GM12875 (cell line): ENCODE measurements at regions not wholly inside any gene's neighbourhood (a gene's known extent, or its start where the extent isn't known, plus 50 kb on each side); places are given as distances from the start of the nearest gene placed in this dataset.
"Not testable (repeated sequence)": the region's sequence is repeated elsewhere in the genome, so short reads cannot be mapped to it uniquely, and the experiment has no call there.

Source experiments
- H3K4me3 ChIP-seq: one replicate; pipeline ENCODE4 v1.5.1; 2011; ENCODE audit warnings: low read depth, low read length, control low read depth
- CTCF ChIP-seq: IDR thresholded peaks from 2 replicates; pipeline ENCODE4 v1.5.1; 2011; ENCODE audit warnings: low read depth, mild to moderate bottlenecking, control low read depth, inconsistent platforms, low read length, moderate library complexity, borderline replicate concordance; ENCODE audit not compliant: insufficient read depth

- no peak overlapping the region for H3K4me3 ChIP-seq
- no peak for TF ChIP-seq CTCF
These were observed 343.4 kb downstream of the SLITRK5 start for GRCh38 chr13:88014527-88014926.

- no peak for TF ChIP-seq CTCF
- H3K4me3 ChIP-seq = no peak overlapping the region
These were observed 351.4 kb downstream of the SLITRK5 start for GRCh38 chr13:88022431-88023208.

DNA sequence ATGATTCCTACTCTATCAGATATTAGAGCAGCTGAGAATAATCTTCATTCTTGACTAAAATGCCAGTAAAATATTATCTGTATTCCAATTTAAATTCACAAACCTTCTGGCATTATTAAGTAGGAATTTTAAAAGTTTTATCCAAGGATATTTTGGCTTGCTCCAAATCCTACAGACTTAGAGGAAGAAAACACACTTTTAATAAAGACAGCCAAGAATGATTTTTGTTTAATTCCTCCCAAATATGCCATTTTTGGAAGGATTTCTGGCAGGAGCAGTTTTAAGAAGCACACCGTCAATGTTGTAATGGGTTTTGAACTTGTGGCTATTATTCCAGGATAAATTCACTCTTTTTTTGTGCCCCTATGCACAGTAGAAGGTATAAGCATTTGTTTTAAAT lies 355.1 kb downstream of the SLITRK5 start:
- TF ChIP-seq CTCF = no peak
- H3K4me3 ChIP-seq = no peak overlapping the region

- no peak for TF ChIP-seq CTCF
- no peak overlapping the region for H3K4me3 ChIP-seq
These were observed 360.9 kb downstream of the SLITRK5 start for GRCh38 chr13:88031980-88032559.

DNA sequence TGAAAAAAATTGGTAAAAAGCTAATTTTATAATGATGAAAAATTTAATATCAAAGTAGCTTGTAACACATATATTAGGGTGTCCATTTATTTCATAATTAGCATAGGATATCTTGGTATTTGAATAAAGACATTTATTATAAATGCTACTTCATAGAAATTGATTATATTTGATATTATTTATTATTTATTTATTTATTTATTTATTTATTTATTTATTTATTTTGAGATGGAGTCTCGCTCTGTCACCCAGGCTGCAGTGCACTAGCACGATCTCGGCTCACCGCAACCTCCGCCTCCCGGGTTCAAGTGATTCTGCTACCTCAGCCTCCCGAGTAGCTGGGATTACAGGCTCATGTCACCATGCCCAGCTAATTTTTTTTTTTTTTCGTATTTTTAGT lies 365.0 kb downstream of the SLITRK5 start:
- H3K4me3 ChIP-seq = not testable (repeated sequence)

DNA sequence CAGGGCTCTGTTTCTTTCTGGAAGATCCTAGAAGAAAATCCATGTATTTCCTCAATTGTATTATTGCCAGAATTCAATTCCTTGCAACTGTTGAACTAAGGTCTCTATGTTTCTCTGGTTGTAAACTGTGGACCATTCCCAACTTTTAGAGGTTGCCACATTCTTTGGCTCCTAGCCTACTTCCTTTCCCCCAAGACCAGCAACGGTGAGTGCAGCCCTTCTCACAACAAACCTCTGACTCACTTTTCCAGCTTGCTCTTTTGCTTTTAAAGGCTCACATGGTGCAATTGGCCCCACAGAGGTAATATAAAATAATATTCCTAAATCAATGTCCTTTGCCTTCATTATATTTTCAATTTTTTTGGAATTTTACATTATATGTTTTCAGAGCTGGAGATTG lies 371.3 kb downstream of the SLITRK5 start:
- H3K4me3 ChIP-seq = no peak overlapping the region
- TF ChIP-seq CTCF = no peak

GRCh38 chr13:88051746-88052482 lies 380.7 kb downstream of the SLITRK5 start:
- no peak for TF ChIP-seq CTCF
- no peak overlapping the region for H3K4me3 ChIP-seq
